Transverse colon (tissue), 4 donors: ENCODE measurements at regions not wholly inside any gene's neighbourhood (a gene's known extent, or its start where the extent isn't known, plus 50 kb on each side); places are given as distances from the start of the nearest gene placed in this dataset.

Experiments
- POLR2A ChIP-seq: fragments of 450-650 bp; IDR thresholded peaks from one replicate; pipeline ENCODE4 v1.6.1; 2016; ENCODE audit warnings: antibody characterized with exemption, mild to moderate bottlenecking, moderate library complexity
- POLR2AphosphoS5 ChIP-seq, 3 donors: sonication (generic); formaldehyde crosslinking; IDR thresholded peaks; one replicate each; pipeline ENCODE4 v1.6.1; 2016; ENCODE audit warnings: antibody characterized with exemption in 3 of 3
- TF ChIP-seq, protein P1 (sequence below), 5 experiments: fragments of 200-600 bp in 3 of 5; fragments of 450-650 bp in 2 of 5; sonication (generic) in 3 of 5; IDR thresholded peaks; 1 replicate in 2 of 5; 2 replicates in 3 of 5; pipeline ENCODE4 v1.5.1; 2016 to 2017; ENCODE audit warnings: antibody characterized with exemption in 5 of 5, inconsistent platforms in 3 of 5, mild to moderate bottlenecking in 2 of 5, moderate library complexity in 1 of 5

DNA sequence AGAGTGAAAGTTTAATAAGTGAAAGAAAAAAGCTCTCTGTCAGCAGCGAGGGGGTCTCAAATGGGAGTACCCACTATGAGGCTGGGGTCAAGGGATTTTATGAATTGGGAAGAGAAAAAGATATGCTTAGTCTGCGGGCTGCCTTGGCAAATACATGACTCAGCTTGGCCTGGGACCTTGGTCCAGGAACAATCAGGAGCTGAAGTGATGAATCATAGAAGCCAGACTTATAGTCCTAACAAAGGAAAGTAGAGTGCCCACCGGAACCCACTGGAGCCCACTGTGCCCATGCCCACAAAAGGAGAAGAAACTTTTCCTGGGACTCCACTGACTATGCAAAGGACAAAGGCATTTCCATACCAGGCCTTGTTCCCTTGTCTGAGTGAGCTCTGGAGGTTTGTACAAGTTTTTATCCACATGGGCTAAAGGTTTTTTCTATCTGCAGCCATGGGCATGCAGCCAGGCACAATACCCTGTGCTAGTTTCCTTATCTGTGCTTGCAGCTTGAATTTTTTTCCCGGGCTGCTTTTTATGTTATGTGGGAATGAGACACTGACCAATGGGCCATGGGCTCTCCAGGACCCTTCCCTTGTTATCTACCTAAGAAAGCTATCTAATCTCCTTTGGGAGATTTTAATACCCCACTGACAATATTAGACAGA lies 201.7 kb downstream of the FAM133A start:
- TF ChIP-seq, protein P1, sequence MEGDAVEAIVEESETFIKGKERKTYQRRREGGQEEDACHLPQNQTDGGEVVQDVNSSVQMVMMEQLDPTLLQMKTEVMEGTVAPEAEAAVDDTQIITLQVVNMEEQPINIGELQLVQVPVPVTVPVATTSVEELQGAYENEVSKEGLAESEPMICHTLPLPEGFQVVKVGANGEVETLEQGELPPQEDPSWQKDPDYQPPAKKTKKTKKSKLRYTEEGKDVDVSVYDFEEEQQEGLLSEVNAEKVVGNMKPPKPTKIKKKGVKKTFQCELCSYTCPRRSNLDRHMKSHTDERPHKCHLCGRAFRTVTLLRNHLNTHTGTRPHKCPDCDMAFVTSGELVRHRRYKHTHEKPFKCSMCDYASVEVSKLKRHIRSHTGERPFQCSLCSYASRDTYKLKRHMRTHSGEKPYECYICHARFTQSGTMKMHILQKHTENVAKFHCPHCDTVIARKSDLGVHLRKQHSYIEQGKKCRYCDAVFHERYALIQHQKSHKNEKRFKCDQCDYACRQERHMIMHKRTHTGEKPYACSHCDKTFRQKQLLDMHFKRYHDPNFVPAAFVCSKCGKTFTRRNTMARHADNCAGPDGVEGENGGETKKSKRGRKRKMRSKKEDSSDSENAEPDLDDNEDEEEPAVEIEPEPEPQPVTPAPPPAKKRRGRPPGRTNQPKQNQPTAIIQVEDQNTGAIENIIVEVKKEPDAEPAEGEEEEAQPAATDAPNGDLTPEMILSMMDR (IDR thresholded peaks at IDR 0.05) = no peak
- no peak for TF ChIP-seq POLR2A
- TF ChIP-seq POLR2AphosphoS5 (IDR thresholded peaks at IDR 0.05) = no peak
